Dermis blood vessel endothelial cell (primary cell): ENCODE measurements at regions not wholly inside any gene's neighbourhood (a gene's known extent, or its start where the extent isn't known, plus 50 kb on each side); places are given as distances from the start of the nearest gene placed in this dataset.
"Not testable (repeated sequence)": the region's sequence is repeated elsewhere in the genome, so short reads cannot be mapped to it uniquely, and the experiment has no call there.

Source experiments
- DNase-seq: peaks from one replicate; pipeline ENCODE4 v3.0.0; 2010

GRCh38 chr7:124101173-124101768, 68.4 kb upstream of the TMEM229A start:
- peak; percentile 59 for DNase-seq

- DNase-seq, result no peak
Measured at GRCh38 chr7:124100190-124100589, 67.3 kb upstream of the TMEM229A start.

GRCh38 chr7:124099585-124099984, 66.7 kb upstream of the TMEM229A start:
- DNase-seq, result not testable (repeated sequence)

- DNase-seq, result no peak
Measured at GRCh38 chr7:124089621-124090020, 56.8 kb upstream of the TMEM229A start.

- no peak for DNase-seq
Measured at GRCh38 chr7:124088590-124088989, 55.7 kb upstream of the TMEM229A start.

GRCh38 chr7:124086843-124087242, 54.0 kb upstream of the TMEM229A start:
- no peak for DNase-seq

- peak; percentile 86 for DNase-seq
Measured at GRCh38 chr7:124085179-124085578, 52.3 kb upstream of the TMEM229A start.

GRCh38 chr7:124084024-124084423, 51.2 kb upstream of the TMEM229A start:
- DNase-seq, result peak; percentile 43
